Non-pigmented ciliary epithelial cell (primary cell): ENCODE measurements at regions not wholly inside any gene's neighbourhood (a gene's known extent, or its start where the extent isn't known, plus 50 kb on each side); places are given as distances from the start of the nearest gene placed in this dataset.
A peak's percentile ranks its signal among the peaks of the same experiment; 100 is the strongest.
"Not testable (repeated sequence)": the region's sequence is repeated elsewhere in the genome, so short reads cannot be mapped to it uniquely, and the experiment has no call there.

Source experiments
- DNase-seq: peaks from one replicate; pipeline ENCODE4 v3.0.0-alpha.2; 2010; ENCODE audit warnings: low read depth

DNA sequence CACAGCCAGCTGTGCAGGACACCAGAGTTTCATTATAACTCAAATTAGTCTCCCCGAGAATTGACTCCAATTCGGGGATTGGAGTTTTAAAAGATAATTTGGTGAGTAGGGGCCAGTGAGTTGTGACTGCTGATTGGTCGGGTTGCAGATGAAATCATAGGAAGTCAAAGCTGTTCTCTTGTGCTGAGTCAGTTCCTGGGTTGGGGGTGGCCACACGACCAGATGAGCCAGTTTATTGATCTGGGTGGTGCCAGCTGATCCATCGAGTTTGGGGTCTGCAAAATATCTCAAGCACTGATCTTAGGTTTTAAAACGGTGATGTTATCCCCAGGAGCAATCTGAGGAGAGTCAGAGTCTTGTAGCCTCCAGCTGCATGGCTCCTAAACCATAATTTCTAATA, 82.7 kb upstream of the SLC66A3 start:
- DNase-seq: no peak

DNA sequence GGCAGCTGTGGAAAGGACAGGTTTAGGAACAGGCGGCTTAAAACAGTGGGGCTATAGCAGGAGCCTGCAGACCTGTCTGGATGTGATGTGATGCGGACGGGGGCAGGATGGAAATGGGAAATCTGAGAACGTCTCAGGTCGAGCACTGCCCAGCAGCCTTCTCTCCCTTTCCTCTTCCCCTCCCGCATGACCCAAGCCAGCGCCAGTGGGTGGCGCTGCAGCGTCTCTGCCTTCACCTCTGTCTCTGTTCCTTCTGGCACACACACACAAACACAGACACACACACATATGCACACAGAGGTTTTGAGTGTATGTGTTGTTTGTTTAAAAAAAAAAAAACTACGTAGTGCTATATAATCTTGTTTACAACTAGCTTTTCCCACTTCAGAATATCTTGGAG, 82.0 kb upstream of the SLC66A3 start:
- no peak for DNase-seq

GRCh38 chr2:11073776-11074175, 81.5 kb upstream of the SLC66A3 start:
- peak; percentile 14 for DNase-seq

GRCh38 chr2:11074246-11074820, 80.9 kb upstream of the SLC66A3 start:
- DNase-seq: no peak

GRCh38 chr2:11075221-11075620, 80.0 kb upstream of the SLC66A3 start:
- DNase-seq: no peak

GRCh38 chr2:11077411-11077810, 77.9 kb upstream of the SLC66A3 start:
- no peak for DNase-seq

- DNase-seq: no peak
Observed at GRCh38 chr2:11079136-11079824, 76.0 kb upstream of the SLC66A3 start.

DNA sequence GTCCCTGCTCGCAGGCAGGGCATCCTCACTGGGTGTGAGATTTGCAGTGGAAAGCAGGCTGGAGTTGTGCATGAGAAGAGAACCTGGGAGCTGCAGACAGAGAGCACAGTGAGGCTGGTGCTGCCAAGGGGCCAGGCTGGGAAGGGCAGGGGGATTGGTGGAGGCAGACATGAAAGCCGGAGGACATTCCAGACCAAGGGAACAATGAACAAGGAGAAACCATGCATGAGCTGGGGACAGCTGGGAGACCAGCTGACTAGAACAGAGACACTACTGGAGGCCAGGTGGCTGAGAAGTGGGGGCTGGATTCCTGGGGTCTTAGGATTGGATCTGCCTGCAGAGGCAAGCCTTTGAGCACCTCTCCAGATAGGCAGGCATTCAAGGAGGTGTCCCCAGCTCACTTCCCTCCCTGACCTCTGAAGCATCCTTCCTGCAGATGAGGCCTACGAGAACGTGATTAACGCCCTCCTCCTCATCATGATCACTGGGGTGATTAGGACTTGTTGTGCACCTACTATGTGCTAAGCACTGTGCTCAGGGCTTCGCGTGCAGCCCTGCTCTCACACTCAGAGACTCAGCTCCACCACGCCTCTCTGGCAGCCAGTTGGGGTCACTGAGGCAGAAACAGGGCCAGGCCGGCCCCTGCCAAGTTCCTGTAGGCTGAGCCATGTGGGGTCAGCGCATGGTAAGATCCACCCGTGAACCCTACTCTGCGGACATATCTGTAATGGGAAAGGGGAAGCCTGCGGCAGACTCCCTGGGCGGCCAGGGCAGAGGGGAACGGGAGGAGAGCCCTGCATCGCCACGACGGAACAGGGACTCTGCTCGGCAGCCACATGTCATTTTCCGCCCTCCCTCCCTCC, 74.8 kb upstream of the SLC66A3 start:
- no peak for DNase-seq

DNA sequence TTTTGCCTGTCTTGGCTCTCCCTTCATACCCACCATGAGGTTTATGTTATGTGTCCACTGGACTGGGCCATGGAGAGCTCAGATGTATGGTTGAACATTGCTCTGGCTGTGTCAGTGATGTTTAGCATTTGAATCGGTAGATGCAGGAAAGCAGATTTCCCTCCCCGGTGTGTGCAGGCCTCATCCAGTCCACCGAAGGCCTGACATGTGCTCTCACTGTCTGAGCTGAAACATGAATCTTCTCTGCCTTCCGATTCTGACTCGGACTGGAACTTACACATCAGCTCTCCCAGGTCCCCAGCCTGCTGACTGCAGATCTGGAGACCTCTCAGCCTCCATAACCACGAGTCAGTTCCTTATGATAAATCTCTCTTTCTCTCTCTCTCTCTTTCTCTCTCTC, 72.4 kb upstream of the SLC66A3 start:
- DNase-seq: no peak

- DNase-seq: not testable (repeated sequence)
Observed at GRCh38 chr2:11088821-11089220, 66.4 kb upstream of the SLC66A3 start.

DNA sequence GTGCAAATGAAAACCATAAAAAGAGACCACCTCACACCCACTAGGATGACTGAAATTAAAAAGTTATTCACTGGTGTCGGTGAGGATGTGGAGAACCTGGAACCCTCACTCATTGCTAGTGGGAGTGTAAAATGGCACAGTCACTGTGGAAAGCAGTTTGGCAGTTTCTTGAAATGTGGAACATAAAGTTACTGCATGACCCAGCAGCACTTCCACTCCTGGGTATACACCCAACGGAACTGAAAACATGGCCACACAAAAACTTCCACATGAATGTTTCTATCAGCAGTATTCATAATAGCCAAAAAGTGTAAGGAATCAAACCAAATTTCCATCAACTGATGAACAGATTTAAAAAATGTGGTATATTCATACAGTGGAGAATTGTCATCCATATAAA, 65.1 kb upstream of the SLC66A3 start:
- DNase-seq: no peak

DNA sequence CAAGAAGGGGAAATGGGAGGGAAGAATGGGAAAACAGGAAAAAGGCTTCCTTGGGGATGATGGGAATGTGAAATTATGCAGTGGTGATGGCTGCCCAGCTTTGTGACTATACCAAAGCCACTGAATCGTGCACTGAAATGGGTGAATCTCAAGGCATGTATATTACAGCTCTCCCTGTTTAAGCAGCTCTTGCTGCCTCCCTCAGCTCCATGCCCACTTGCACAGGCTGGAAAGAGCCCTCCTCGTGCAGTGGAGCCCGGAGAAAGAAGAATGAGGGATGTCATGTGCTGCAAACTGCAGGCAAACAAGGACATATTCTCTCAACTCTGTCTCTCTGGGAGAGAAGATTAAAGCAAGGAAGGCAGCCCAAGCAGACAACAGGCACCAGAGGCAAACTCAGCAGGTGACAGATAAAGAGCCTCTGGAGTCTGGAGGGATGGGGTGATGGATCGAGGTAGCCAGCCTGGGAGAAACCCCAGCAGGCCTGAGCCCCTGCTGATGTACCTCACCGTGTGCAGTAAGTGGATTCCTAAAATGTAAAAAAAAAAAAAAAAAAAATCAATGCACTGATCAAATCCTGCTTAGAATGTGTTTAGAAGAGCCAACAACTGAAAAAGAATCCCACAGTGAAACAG, 62.4 kb upstream of the SLC66A3 start:
- DNase-seq: no peak

DNA sequence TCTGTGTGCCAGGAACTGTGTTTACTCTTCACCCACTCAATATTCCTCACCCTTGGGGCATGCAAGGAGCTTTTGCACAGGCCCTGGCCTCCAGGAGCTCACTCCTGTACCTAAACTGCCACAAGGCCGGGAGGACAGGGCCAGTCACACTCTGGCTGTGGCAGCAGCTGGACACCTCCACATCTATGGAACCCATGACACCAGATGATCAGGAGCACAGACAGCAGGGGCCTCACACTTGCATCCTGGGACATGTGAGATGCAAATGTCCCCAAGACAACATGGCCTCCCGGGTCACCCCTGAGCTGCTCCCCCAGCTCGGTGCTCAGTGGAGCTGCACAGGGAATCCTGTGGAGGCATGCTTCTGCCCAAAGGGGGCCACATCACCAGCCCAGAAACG, 61.8 kb upstream of the SLC66A3 start:
- DNase-seq: no peak

DNA sequence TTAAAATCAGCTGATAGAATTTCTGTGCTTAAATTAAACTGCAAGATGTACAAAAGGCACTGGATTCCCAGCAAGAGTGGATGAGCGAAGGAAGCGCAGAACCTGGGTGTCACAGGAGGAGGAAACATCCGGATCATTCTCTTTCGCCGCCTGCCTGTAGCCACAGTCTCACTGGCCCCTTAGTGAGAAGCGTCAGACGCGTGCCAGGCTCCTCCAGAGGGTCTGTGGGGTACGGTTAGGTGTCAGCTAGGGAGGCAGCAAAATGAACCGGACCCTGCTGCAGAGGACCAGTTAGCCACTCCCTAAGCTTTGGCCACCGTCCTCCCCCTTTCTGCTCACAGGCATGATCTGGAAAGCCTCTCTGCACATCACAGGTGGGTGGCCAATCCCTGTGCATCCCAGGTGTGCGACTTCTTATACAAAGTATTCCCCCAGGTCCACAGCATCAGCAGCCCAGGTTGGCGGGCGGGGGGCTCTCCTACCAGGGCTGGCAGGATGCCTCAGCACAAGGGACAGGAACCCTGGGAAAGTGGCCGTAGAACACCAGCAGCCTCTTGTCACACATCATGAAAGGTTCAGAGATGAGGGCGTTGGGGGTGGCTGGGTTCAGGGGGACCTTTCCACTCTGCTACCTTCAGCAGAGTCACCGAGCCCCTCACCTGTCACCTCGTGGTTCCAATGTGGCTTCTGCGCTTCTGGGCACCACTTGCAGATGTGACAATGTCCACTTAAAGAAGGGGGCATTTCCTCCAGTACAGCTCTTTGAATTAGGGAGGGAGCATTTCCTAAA, 61.1 kb upstream of the SLC66A3 start:
- no peak for DNase-seq

DNA sequence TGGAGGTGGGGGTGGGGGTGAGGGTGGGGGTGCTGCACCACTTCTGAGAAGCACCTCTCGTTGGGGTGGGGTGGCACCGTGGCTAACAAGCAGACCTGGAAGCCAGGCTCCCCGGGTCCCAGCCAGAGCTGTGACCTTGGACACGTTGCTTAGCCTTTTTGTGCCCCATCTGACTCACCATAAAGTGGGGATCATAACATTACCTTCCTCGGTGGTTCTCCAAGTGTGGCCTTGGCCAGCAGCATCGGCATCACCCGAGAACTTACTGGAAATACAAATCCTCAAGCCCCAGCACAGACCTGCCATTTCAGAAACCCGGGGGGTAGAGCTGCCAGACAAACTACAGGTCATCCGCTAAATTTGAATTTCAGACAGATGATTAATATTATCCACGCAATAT, 58.7 kb upstream of the SLC66A3 start:
- DNase-seq: no peak

DNA sequence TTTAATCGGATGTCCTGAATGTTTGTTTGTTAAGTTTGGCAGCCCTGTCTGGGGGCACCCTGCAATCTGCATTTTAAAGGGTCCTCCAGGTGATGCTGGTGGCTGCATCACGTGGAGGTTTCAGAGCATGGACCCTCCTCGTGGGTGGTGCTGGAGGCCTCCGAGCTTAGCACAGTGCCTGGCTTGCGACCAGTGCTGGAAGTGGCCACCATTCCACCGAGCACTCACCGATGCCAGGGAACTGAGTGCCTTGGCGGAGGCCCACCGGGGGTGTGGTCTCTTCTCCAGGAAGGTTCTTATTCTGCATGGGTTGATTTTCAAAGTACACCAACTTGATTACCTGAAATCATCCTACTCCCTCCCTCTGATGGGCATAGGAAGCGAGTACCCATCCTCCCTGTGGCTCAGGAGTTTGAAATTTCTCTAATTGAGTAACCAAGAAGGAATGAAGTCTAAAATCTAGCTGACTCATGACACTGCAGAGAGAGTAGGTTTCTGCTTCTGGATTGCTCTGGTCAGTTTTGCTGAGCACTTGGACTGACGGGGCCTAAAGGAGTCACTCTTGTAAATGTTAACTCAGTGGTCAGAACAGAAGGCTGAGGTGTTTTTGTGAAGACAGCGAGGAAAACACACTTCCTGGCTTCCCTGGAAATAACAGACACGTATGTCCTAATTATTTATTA, 58.1 kb upstream of the SLC66A3 start:
- DNase-seq: peak; percentile 32

DNA sequence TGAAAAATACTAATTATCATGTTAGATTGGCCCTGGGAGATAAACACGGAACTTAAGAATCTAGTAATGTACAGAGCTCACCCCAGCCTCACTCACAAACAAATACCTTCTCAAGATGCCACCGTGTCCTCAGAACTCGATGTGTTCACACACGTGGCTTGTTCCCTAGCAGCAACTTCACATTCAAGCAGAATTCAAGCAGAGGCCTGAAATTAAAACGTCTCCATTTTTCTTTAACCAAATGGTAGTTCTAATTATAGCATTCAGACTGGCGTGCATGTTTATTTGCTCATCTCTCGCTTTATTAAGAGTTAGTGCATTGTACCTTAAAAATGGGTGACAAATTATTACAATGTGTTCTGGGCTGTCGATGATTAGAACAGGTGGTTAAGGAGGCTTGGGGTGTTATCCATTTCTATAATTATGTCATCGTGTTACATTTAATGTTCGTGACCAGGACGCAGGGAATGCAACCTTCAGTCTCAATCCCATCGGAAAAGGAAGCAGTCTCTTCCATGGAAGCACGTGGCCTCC, 57.3 kb upstream of the SLC66A3 start:
- no peak for DNase-seq

GRCh38 chr2:11099122-11100065, 55.9 kb upstream of the SLC66A3 start:
- DNase-seq: no peak

GRCh38 chr2:11100130-11100529, 55.1 kb upstream of the SLC66A3 start:
- no peak for DNase-seq

- DNase-seq: no peak
Observed at GRCh38 chr2:11100976-11101375, 54.3 kb upstream of the SLC66A3 start.
